ENCODE measurements at regions not wholly inside any gene's neighbourhood (a gene's known extent, or its start where the extent isn't known, plus 50 kb on each side); places are given as distances from the start of the nearest gene placed in this dataset.

DNA sequence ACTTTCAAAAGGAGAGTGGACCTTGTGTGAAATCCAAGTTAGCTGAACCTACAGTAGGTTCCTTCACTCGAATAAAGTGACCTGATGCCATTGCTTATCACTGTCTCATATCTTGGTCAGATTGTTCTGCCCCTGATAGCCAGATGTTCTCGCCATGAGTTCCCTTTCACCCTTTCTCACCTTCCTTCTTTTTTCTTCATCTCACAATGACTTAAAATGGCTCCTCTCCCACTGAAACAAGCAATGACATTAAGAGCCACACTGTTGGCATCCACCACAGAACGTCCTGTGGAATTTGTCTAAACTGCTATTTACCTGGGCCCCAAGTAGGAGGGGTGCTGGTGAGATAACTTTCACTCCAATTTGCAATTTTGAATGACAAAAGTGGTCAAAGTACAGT lies 227.6 kb upstream of the PPP1R2C start:
- ChIA-PET CTCF (no interaction called here), POLR2A (no interaction called here)

DNA sequence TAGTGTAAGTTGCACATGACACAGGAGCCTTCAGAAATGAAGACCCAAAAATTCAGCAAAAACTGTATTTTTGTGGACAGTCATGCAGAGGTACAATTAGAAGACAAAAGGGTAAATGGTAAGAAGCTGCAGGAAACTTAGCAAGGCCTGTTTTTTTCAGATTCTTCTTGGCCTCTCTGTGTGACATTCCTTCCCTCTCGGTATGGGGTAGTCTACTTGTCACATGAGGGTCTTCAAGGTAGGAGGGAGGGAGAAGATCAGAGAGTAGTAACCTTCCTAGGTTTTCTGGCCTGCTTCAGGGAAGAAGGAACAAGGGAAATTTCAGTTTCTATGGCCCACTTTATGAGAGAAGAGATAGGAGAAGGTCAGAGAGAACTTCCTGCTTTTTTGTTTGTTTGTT lies 230.4 kb upstream of the PPP1R2C start:
- POLR2A ChIA-PET, result no interaction called here

DNA sequence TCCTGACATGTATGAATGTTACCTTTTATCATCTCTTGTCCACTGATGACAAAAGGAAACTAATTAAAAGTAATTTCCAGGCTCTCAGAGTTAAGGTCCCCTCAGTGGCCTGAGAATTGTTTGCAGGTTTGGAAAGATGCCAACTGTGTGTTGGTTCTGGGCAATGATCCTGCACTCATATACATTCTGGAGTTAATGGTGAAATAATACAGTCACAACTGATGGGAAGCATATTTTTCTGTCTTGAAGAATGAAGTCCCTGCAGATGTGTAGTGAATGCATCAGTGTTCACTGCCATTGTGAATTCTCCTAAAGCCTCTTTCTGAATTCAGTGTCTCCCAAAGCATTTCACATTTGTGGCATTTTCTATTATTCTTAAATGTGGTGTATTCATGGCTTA lies 238.1 kb upstream of the PPP1R2C start:
- CTCF ChIA-PET, result no interaction called here
- POLR2A ChIA-PET, result no interaction called here

More for the DNA sequence above, 230.4 kb upstream of the PPP1R2C start:
- CTCF ChIA-PET, result no interaction called here

DNA sequence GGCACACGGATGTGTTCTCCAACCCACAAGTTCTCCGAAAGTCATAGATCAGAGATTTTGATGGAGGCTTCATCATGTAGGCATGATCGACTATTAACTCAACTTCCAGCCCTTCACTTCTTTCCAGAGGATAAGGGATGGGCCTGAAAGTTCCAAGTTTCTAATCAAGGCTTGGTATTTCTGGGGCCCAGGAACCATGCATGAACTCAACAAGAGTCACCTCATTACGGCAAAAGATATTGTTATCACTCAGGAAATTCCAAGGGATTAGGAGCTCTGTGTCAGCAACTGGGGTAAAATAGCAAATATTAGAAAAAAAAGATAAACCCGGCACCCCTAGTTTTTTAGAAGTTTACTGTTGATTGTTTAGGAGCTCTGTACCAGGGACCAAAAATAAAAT lies 240.1 kb upstream of the PPP1R2C start:
- CTCF ChIA-PET, result no interaction called here
- POLR2A ChIA-PET, result no interaction called here

DNA sequence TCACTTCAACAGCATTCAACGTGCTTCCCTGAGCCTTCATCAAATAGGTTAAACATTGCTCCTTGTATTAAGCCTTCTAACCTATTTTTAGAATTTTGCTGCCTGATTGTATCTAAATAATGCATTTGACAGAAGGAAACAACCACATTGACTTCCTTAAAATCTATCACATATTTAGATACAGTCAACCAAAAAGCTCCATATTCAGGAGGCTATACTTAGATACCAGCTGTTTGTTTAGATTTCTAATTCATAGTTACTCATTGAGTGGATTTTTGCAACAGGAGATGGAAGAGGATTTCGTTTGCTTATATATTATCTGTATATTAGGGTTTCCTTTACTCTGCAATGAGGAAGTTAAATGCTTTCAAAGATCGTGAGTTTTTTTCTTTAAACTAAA lies 241.1 kb upstream of the PPP1R2C start:
- ChIA-PET CTCF (no interaction called here), POLR2A (no interaction called here)

DNA sequence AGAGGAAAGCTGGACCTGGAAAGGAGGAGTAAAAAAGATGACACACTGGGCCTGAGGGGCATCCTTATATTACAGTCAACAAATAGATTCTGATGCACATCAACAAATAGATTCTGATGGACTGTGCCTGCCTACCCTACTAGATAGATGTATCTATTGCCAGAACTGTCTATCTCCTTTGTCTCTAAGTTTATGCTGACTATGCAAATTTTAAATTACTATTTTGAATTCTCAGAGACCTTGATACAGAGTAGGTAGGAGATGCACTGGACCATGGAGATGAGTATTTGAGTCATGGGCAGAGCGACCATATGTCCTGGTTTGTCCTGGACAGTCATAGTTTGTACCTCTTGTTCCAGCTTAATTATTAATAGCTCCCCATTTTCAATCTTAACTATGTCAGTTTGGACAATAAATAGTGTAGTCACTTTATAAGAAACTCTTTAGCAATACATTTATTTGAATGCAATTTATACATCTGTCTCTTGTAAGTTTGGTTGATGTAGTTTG lies 247.9 kb upstream of the PPP1R2C start:
- POLR2A ChIA-PET, result no interaction called here
- CTCF ChIA-PET, result no interaction called here

DNA sequence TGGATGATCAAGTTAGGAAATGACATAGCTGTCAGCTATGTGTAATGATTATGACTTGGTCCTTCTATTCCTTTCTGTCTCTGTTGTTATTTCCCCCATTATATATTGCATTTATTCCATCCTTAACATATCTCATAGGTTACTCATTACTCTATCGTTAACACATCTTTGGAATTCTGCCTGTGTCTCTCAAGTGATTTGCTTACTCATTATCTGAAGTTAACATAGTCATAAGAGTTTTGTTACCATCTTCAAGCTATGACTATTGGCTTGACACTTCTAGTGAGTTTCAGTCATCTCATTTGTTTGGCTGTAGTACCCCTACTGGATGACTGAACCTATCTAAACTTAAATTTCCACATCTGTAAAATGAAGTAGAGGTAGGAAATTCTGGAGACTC lies 286.1 kb upstream of the PPP1R2C start:
- CTCF ChIA-PET, result no interaction called here

DNA sequence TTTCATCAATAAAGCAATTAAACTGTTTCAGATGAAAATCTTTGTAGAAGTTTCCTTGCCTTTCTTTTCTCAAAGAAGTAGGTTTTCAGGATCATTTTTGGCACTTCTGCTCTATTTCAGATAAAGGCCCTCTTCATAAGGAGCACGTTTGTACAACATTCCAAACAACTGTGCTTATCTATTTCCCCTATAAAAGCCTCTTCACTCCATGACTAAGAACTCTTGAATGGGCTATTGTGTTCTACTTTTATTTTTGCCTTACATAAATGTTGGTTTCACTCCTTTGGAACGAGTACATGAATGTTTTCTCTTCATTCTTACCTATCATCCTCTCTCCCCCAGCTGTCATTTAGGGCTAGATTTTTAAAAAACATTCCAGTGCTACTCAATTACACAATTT lies 288.0 kb upstream of the PPP1R2C start:
- ChIA-PET POLR2A (no interaction called here), CTCF (no interaction called here)

More for the DNA sequence above, 286.1 kb upstream of the PPP1R2C start:
- POLR2A ChIA-PET, result no interaction called here

DNA sequence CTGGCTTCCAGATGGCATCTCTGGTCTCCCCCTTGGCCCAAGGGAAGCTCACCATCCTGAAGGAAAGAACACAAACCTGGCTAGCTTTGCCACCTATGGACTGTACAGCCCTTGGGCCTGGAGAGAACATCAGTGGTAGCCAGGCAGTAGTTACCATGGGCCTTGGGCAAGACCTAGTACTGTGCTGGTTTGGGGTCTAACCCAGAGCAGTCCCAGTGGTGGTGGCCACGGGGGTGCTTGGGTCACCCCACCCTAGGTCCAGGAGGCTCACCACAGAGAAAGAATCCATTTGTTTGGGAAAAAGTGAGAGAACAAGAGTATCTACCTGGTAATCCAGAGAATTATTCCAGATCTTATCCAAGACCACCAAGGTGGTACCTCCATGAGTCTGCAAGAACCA lies 290.7 kb upstream of the PPP1R2C start:
- ChIA-PET CTCF (no interaction called here), POLR2A (no interaction called here)

DNA sequence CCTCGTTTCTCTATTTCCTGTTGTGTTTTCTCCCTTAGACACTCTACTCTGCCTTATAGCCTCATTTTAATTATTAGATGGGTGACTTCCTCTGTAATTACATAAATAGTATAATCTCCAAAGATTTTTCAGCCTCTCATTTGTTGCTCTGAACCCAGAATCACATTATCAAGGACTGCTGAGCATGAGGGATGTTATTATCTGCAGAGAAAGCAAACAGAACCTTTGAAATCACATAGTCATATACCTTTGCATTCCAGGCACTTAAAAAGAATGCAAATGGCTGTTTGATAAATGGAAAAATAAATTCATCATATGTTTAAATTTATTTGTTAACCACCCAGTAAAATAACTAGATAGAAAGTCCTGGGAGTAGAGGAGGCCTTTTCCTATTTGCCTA lies 305.1 kb upstream of the PPP1R2C start:
- POLR2A ChIA-PET, result no interaction called here
- CTCF ChIA-PET, result no interaction called here

DNA sequence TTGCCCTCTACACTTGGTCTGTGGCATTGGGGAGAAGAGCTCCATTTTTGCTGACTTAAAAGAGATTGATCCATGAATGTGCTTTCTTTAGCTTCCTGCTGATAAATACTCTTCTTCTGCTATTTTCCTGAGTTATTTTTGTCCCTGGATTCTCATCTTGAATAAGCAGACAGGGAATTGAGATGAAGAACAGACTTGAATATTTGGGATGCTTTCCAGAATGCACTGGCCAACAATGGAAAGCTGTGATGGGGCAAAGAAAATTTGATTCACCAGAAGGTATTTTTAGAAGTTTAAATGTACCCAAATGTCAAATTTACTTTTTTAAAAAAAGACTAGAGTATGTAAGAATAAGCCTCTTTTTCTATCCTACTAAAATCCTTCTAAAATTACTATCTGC lies 309.9 kb upstream of the PPP1R2C start:
- CTCF ChIA-PET, result no interaction called here
- POLR2A ChIA-PET, result no interaction called here

DNA sequence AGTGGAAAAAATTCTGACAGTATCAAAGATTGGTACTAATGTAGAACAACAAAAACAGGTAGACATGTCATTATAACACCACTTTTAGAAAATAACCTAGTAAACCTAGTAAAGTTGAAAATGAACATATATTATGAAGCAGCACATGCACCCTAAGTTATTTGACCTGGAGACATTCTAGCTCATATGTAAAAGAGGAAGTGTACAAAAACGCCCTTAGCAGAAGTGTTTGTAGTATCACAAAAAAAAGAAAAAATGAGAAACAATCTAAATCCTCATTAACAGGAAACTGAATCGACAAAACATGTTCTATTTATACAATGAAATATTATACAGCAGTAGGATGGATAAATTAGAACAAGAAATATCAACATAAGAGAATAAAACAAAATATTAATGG lies 318.9 kb upstream of the PPP1R2C start:
- CTCF ChIA-PET, result no interaction called here

DNA sequence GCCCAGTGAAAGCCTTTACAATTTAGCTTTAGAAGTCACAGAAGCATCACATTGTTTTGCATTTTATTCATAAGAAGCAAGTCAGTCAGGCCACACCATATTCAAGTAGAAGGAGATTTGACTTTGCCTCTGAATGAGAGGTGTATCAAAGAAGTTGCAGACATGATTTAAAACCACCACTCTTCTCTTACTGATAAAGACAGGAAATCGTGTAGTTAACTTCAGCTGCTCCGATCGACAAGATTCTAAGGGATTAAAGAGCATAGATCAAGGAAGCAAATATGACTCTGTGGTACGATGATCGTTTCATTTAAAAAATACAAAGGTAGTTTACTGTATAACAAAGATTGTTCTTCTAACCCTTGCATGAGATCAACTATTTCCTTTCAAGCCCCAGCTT lies 328.0 kb upstream of the PPP1R2C start:
- ChIA-PET POLR2A (no interaction called here), CTCF (no interaction called here)

More for the DNA sequence above, 318.9 kb upstream of the PPP1R2C start:
- POLR2A ChIA-PET, result no interaction called here

DNA sequence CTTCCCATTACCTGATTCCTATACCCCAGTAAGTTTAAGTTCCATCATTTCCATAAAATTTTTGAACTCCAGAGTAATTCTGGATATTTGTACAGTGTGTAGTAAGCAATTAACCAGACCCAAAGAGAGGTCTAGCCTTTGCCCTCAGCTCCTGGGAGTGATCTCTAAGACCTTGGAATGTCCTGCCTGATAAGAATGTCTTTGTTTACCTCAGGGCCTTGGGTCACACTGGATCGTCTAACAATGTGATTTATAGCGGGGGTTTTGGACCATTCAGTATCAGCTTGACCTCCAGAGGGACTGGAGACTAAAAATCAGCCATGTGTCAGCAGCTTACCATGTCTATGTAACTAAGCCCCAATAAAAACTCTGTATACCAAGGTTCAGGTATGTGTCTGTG lies 330.9 kb upstream of the PPP1R2C start:
- POLR2A ChIA-PET, result no interaction called here
- CTCF ChIA-PET, result no interaction called here

DNA sequence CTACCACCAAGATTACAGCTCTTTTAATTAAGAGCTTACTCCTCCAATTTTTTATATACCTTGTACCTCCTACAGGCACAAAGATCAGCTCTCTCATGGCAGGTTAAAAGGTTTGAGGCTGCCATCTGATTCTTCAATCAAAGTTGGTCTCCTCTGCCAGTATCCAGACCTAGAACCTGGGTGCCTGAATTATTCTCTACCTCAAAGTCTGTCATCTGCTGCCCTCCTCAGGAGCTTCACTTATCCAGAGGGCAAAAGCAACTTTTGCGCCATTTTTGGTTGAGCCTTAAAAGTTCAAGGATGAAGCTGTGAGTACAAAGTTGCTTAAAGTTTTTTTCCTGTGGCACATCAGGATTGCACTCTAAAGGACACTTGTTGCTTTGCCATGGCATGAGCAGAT lies 343.7 kb upstream of the PPP1R2C start:
- ChIA-PET POLR2A (no interaction called here), CTCF (no interaction called here)

DNA sequence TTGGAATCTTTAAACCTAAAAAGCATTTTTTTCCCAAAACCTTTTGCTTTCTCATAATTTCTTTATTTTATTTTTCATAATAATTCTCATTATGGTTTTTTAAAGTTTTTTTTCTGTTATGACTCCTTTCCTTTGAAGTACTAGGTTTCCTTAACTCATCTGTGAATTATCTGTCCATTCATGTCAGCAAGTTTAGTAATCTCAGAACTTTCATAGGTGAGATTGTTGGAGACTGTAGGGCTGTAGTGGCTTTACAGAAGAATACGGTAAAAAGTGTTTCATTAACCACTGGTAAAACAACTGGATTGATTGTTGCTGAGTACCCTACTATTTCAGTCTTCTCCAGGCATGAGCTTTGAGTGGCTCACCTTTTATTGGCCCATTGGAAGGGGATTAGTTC lies 361.7 kb upstream of the PPP1R2C start:
- CTCF ChIA-PET, result no interaction called here
- POLR2A ChIA-PET, result no interaction called here

DNA sequence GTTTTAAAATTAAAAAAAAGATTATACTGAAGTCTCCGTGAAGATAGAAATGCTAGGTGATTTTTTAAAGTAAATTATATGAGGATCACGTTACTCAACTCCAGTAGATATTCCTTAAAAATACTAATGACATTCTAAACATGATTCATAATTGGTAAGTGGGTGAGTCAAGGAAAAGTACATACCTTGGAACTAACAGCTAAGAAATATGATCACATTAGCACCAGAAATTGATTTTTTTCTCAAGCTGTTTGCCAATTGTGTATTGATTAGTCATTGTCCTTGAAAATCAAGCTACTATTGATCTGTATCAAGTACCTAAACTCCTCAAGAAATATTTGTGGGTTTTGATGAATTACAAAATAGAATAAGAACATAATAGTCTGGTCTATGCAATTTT lies 362.6 kb upstream of the PPP1R2C start:
- ChIA-PET POLR2A (no interaction called here), CTCF (no interaction called here)

DNA sequence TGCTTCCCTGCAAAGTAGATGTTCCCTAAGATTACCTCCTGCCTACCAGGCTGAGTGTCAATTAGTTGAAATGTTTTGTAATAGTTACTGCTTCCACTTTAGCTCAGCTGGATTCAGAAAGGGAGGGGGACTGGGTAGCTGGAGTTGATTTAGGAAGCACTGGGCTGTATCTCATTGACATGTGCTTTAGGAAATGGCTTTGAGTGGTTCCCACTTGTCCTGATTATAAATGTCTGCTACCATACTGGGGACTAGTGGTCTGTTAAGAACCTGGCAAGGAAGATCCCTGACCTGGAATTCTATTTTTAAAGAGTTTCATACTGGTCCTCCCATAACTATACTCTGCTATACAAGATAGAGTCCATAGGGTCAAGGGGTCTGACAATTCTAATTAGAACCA lies 363.9 kb upstream of the PPP1R2C start:
- ChIA-PET CTCF (no interaction called here), POLR2A (no interaction called here)

DNA sequence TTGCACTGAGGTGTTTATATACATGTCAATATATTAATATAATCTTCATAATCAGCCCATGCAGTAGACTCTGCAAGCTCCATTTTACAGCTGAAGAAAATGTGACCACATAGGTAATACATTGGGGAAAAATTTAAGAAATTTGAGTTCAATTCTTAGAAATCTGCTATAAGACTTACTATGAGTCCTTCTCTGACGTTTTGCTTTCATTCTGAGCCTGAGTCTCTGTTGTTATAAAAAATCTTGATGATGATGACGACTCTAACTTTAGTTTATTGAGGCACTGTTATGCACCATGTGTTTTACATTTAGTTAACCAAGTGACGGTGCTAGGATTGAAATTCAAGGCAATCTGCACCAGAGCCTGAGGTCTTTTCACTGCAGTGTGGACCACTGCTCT lies 370.3 kb upstream of the PPP1R2C start:
- ChIA-PET POLR2A (no interaction called here), CTCF (no interaction called here)

DNA sequence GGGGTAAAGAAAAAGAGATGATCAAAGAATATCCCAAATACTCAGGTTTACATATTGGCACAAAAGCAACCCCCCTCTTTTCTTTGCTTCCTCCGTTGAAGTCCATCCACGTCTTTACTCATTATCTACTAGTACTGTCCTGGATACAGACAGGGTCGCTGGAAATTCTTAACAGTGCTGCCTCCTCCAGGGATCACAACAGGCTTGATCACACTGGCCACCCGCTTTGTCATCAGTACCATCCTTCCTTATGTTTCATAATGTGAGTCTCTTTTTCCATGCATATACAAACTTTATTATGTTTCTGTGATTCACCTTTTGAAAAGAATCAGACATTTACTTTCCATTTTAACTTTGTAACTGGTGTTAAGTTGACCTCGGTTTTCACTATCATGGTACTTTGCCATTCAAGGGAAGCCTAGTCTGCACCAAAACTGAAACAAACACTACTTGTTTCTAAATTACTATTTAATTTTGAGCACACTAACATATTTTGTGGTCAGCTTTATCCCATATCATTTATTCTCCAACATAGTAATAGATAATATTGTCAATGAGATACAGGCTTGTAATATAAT lies 387.5 kb upstream of the PPP1R2C start:
- ChIA-PET CTCF (no interaction called here), POLR2A (no interaction called here)

DNA sequence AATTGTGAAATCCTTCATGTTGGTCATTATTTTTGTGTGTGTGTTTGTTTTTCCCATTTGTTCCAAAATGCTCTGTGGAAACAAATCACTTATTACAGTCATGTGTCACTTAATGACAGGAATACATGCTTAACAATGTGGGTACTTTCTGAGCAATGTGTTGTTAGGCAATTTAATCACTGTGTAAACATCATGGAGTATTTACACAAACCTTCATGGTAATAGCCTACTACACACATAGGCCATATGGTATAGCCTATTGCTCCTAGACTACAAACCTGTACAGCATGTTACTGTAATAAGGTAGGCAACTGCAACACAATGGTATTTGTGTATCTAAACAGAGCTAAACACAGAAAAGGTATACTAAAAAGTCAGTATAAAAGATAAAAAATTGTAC lies 388.9 kb upstream of the PPP1R2C start:
- ChIA-PET POLR2A (no interaction called here), CTCF (no interaction called here)

DNA sequence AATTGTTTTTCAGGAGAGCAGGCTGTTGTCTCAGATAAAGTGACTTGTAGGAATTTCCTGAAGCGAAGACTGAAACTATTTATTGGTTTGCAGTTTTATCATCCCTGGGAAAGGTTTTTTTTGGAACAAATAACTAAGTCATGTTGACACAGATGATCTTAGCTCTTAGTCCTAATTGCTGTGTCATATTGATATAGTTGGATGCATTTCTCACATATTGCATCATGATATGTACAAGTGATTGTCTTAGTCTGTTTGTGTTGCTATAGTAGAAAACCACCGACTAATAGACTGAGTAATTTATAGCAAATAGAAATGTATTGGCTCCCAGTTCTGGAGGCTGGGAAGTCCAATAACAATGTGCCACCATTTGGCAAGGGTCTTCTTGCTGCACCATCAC lies 397.5 kb upstream of the PPP1R2C start:
- ChIA-PET CTCF (no interaction called here), POLR2A (no interaction called here)

DNA sequence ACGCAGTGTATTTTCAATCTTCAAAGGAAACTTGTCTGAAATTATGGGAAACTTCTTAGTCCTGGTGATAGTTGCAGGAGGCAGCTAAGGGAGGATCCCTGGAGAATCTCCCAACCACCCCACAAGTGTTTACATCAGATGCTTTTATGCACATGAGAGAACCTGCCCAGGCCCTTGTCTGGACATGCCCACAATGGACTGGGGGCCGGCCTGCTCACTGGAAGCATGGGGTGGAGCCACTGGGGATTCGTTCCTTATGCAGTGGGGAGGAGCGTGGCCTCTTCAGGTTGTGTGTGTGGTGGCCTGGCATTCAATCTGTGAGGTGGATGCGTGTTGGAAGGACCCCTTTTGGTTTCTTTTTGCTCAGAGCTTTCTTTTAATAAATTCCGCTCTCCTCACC lies 398.7 kb upstream of the PPP1R2C start:
- CTCF ChIA-PET, result no interaction called here
- POLR2A ChIA-PET, result no interaction called here

All from activated CD8-positive, alpha-beta memory T cell treated with anti-CD3 and anti-CD28 coated beads for 36 hours (primary cell).